GM18517 (cell line): ENCODE measurements at regions not wholly inside any gene's neighbourhood (a gene's known extent, or its start where the extent isn't known, plus 50 kb on each side); places are given as distances from the start of the nearest gene placed in this dataset.
"Not testable (repeated sequence)": the region's sequence is repeated elsewhere in the genome, so short reads cannot be mapped to it uniquely, and the experiment has no call there.

Source experiments
- ATAC-seq: cut with Tn5 transposase; IDR thresholded peaks from one replicate; pipeline ENCODE4 v1.9.1; 2021; ENCODE audit warnings: mild to moderate bottlenecking, moderate library complexity; ENCODE audit not compliant: unreplicated experiment

DNA sequence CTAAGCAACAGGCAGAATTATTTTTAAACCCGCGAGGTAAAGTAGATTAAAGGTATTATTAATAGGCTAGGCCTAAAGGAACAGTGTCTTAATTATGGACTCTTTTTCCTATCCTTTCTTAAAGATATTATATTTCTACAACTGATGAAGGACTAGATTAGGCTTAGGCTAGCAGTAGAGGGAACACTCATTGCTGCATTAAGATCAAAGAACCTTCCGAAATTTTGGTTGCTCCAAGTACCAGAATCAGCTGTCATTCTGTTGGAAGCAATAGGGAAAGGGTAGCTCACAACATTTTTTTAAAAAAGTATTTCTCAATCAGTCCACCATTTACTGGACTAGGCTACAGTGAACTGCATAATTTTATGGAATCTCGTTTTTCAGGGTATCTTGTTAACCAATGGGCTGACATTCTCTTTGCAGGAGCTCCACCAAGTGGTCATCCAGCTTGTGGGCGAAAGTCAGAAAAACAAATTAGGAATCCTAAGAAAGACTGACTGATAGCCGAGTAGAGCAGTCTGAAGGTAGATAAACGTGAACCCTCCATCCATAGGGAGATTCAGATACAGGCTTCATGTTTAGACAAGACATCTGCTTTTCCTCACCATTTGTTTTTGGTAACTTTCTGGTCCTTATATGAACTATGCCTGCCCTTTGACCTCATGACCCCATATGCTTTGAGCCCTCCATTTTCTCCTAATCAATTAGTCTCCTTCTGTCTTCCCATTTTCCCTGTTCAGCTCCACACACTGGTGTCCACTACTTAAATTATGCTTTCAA lies 103.6 kb upstream of the CHD1 start:
- peak; percentile 42 for ATAC-seq

DNA sequence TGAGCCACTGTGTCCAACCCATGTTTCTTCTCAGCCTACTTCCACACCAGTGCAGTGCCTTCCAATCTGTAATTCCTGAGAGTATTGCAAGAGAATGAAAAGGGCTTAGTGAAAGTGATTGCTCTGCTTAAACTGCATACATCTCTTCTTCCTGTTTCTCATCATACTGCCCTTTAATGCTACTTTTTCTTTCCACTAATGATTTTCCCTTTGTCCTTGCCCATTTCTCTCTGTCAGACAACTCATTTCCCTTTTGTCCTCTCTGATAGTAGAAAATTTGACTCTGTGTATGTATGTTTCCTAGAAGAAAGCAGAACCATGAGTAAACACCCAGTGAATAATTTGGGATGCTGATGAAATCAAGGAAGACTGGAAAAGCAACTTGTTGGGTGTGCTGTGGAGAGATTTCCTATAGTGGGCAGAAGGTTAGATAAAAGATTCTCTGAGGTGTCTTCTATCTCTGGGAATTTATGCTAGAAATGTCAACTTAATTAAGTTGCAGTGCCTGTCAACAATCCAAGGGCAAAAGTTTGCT lies 102.2 kb upstream of the CHD1 start:
- no peak for ATAC-seq

DNA sequence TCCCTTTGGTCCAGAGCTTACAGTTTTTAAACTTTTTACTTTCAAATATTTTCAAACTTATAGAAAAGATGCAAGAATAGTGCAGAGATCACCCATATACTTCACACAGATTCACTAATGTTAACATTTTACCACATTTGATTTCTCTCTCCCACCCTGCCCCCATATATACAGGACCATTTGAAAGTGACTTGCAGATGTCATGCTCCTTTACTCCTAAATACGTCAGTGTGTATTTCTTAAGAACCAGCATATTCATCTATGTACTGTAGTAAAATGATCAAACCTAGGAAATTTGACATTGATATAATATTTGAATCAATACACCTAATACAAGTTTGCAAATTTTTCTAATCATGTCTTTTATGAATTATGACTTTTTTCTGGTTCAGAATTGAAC lies 100.4 kb upstream of the CHD1 start:
- ATAC-seq, result no peak

DNA sequence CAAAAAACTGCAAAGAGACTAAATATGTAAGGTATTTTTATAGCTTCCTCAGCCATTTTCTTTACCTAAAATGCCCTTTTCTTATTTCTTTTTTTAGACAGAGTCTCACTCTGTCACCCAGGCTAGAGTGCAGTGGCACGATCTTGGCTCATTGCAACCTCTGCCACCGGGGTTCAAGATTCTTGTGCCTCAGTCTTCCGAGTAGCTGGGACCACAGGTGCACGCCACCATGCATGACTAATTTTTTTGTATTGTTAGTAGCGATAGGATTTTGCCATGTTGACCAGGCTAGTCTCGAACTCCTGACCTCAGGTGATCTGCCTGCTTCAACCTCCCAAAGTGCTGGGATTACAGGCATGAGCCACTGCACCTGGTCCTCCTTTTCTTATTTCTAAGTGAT lies 99.4 kb upstream of the CHD1 start:
- not testable (repeated sequence) for ATAC-seq

DNA sequence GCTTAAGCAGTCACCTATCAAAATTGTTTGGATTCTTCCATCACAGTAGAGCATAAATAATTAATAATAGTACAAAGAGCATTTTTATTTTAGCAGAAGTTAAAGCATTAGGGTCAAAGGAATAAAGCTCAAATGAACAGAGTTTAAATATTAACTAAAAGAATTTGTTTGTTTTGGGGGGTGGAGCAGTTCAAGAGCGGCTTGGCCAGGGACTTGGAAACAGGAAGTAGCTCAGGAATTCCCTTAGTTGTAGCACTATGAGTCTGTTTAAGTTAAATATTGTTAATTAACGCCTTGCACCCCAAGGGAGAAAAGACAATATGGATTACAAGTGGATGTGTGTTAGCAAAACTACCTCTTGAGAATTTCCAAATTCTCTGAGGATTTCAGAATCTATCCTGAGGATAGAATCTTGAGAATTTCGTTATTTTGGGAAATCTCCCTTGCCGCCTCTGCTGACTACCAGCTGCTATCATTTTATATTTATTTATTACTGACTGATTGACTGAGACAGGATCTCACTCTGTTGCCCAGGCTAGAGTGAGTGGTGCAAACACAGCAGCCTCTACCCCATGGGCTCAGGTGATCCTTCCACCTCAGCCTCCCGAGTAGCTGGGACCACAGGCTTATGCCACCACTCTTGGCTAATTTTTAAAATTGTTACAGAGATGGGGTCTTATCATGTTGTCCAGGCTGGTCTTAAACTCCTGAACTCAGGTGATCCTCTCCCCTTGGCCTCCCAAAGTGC lies 96.7 kb upstream of the CHD1 start:
- no peak for ATAC-seq

DNA sequence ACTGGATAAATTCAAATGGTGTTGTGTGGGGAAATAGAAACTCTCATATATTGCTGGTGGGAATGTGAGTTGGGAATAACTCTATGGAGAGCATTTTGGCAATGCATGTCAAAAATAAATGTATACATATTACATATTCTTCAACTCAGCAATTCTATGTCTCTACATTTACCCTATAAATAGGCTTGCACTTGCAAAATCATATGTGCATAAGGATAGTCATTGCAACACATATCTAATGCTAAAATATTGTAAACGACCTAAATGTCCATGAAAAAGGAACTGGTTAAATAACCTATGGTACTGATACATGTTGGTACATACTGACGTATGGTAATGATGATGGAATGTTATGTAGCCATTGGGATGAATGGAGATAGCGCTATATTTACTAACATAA lies 94.5 kb upstream of the CHD1 start:
- ATAC-seq, result no peak

DNA sequence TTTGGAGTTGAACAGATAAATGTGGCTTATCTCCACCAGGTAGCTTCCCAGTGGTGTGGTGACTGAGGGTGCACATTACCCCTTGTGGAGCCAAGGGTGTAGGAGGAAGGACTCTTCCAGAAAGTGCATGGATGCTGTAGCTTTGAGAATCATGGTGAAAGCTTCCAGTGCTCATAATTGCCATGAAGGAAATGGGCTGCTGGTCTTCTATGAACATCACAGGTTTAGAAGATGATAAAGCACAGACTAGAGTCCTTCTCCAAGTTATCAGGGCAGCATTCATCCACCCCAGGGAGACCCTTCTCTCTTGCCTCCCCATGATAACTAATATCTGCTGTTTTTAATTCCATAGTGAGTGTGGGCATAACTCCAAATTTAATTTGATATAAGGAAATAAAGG lies 93.4 kb upstream of the CHD1 start:
- no peak for ATAC-seq

DNA sequence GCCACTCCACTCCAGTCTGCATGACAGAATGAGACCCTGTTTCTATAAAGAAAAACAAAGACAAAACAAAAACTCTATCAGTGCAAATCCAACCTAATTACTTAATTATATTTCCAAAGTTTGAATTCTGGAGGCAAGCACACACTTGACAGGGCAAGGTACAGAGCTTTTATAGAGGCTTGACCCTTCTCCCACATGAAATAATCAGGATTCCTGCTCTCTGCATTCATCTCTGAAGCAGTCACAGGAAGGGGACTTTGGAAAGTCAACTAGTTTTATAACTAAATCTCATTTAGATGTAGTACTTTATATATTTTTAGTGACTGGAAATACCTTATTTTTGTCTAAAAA lies 91.9 kb upstream of the CHD1 start:
- ATAC-seq, result no peak

DNA sequence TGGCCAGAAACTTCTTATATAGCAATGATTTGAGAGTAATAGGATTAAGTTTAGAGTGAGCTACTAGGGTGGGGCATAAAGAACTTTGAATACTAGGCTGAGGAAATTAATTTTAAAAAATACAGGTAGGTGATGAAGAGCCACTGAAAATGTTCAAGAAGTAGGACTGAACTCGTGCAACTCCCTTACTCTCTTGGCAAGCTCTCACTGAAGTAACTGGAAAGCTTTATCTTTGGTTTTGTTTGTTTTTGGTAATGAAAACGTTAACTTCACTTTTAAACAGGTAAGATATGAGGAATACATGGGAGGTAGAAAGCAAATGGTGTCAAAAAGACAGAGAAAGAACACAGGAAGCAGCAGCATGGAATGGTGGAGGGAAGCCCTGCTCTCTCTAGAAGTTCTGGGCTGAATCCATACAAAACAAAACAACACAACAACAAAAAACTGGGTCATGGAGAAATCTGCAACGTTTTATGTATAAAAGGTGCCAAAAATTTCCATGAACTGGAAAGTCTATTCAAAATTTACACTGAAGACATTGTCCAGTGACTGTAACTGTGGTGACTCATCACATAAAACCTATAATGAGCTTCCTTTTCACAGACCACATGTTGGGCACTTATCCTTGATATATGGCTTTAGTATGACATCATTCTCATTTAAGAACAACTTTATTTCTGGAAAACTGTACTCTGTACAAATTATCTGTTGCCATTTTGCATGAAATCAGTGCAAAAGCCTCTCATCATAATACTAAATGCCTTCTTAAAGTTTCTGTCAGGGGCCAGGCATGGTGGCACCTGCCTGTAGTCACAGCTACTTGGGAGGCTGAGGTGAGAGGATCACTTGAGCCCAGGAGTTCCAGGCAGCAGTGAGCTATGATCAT lies 91.2 kb upstream of the CHD1 start:
- ATAC-seq, result peak; percentile 50

DNA sequence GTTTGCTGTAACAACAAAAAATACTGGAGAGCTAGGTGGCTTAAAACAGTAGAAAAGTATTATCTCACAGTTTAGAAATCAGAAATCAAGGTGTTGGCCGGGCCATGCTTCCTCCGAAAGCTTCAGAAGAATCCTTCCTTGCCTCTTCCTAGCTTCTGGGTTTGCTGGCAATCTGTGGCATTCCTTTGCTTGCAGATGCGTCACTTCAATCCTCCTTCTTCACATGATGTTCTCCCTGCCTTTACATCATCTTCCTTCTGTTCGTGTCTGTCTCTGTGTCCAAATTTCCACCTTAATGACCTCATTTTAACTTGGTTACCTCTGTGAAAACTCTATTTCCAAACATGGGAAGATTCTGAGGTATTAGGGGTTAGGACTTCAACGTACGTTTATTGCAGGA lies 90.4 kb upstream of the CHD1 start:
- ATAC-seq, result no peak

DNA sequence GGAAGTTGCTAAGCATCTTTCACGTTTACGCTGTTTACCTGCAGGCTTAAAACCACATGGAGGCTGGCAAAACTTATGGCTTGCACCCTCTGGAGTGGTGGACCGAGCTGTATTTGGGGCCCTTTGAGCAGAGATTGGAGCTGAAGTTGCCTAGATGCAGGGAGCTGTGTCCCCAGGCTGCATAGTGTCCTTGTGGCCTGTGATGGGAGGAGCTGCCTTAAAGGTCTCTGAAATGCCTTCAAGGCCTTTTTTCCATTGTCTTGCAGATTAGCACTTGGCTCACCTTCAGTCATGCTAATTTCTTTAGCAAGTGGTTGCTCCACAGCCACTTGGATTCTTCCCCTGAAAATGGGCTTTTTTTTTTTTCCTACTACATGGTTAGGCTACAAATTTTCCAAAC lies 81.5 kb upstream of the CHD1 start:
- no peak for ATAC-seq

DNA sequence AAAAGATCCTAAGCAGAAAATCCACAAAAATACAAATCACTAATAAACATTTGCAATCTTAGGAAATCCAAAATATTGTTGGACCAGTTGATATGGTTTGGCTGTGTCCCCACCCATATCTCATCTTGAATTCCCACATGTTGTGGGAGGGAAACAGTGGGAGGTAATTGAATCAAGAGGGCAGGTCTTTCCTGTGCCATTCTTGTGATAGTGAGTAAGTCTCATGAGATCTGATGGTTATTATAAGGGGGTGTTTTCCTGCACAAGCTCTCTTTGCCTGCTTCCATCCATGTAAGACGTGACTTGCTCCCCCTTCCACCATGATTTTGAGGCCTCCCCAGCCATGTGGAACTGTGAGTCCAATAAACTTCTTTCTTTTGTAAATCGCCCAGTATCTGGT lies 79.2 kb upstream of the CHD1 start:
- not testable (repeated sequence) for ATAC-seq

DNA sequence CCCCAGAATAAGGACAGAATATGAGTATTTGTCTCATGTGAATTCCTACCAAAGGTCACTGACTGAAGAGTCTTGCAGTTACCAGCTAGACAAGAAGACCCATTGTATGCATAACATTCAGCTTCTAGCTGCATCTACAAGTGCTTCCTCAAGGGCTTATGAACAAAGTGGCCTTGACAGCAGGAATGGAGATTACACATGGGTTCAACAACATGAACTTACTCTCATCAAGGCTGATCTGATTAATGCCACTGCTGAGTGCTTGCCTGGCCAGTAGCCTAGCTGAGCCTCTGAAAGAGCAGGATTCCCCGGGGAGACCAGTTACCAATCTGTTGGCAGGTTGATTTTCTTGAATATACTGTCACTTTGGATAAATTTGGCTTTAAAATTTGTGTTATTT lies 76.7 kb upstream of the CHD1 start:
- peak; percentile 4 for ATAC-seq

DNA sequence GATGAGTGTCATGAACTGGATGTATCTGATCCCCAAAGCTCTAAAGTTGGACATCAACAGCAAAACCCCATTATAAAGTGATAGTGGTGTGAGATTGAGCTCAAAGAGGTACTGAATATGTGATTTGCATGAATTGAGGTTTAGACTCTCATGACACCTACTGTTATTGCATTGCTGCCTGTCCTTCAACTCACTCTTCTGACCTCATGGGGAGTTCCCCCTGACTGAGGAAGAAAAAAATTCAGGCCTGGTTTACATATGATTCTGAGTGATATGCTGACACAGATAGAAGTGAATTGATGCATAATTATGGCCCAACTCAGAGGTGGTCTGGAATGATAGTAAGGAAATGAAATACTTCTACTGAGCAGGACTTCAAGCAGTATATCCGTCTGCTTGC lies 76.2 kb upstream of the CHD1 start:
- ATAC-seq, result peak; percentile 100

DNA sequence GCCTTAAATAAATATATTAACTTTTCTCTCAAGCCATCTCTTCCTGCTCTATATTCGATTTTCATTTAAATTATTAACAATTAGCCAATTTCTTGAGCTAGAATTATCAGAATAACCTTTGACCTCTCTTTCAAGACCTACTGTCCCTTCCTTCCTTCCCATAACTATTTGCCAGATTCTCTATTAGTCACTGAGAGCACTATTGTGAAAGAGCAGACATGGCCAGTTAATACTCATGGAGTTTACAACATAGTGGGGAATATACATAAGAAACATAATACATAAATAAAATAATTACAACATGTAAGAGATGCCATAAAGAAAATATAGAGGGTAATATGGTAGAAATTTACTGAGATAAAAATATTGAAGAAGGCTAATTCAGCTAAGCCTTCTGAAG lies 72.1 kb upstream of the CHD1 start:
- no peak for ATAC-seq

DNA sequence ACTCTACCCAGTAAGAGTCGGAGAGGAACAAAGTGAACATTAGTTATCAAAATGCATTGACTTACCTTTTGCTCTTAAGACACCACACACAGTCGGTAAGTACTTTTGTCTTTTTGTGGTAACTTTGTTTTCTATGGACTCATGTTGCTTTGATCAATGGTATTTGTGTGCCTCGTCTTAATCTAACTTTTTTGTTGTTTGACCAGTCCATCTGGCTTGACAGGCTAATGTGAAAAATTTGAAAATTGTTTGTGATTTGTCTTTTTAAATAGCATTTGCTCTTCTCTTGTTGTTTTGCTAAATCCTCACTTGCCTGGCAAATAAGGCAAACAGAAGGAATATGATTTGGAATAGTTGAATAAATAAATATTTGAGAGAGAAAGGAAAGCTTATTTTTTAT lies 71.4 kb upstream of the CHD1 start:
- ATAC-seq, result no peak

DNA sequence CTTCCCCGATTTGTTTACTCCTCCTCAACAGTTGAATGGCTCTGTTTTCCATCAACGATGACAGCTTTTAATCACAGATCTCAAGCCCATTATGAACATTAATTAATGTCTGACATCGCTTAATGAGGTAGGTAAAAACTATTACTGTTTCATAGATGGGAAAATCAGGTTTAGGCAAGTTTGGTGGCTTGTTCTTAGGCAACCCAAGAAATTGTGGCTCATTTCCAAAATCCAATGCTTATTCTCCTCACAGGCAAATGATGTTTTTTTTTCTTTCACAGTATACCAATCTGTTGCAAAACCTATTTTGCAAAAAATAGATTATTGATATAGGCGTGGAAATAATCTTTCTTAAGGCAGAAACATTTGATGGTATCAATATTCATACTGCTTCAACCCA lies 70.8 kb upstream of the CHD1 start:
- no peak for ATAC-seq

DNA sequence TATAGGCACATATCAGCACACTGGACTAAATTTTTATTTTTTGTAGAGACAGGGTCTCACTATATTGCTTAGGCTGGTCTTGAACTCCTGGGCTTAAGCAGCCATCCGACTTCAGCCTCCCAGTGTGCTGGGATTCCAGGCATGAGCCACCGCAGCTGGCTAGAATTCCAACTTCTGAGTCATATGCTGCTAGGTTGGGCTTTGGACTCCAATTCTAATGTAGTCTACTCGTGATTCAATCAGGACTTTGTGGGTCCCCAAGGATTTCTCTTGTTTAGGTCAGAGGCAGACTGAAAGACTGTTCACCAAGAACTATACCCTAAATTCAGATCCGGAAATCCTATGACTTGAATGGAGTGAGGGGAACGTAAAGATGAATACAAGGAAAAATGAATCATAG lies 68.2 kb upstream of the CHD1 start:
- ATAC-seq, result no peak

DNA sequence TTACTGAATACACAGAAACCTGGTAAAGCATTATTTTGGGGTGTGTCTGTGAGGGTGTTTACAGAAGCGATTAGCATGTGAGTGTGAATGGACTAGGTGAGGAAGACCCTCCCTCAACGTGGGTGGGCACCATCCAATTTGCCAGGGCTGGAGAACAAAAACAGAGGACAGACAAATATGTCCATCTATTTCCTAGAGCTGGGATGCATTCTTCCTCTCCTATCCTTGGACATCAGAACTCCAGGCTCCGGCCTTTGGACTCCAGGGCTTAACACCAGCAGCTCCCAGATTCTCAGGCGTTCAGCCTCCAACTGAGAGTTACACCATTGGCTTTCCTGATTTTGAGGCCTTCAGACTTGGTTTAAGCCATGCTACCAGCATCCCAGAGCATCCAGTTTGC lies 65.8 kb upstream of the CHD1 start:
- ATAC-seq, result no peak

DNA sequence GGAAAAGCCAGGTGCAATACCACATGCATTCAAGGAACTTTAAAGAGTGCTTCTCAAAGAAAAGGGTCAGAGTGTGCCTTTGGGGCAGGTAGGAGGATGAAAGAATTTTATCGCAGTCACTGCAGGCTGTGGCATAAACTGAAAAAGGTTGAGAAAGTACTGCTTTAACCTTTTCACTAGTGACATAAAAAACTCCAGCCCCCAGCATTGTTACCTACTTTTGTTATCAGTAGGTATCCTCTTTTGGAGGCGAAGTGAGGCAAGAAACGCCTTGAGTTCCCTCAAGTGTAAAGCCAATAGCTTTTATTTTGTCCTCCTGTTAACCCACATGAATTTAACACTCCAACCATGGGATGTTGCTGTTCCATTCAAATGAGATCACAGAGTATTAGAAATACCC lies 64.7 kb upstream of the CHD1 start:
- no peak for ATAC-seq

DNA sequence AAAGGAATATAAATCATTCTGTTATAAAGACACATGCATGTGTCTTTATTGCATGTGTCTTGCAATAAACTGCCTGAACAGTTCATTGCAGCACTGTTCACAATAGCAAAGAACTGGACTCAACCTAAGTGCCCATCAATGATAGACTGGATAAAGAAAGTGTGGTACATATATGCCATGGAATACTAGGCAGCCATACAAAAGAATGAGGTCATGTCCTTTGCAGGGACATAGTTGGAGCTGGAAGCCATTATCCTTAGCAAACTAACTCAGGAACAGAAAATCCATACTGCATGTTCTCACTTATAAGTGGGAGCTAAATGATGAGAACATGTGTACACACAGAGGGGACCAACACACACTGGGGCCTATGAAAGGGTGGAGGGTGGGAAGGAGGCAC lies 63.7 kb upstream of the CHD1 start:
- no peak for ATAC-seq
